Erythroblast (primary cell): ENCODE measurements at regions not wholly inside any gene's neighbourhood (a gene's known extent, or its start where the extent isn't known, plus 50 kb on each side); places are given as distances from the start of the nearest gene placed in this dataset.
"Not testable (repeated sequence)": the region's sequence is repeated elsewhere in the genome, so short reads cannot be mapped to it uniquely, and the experiment has no call there.

Experiments
- DNase-seq, 2 experiments: peaks; one replicate each; lab custom pipeline; 2025; lab: John Stamatoyannopoulos, UW
- GATA1 ChIP-seq: IDR thresholded peaks from 2 replicates; pipeline ENCODE4 v1.6.1; 2011; ENCODE audit warnings: low read depth, mild to moderate bottlenecking, control low read depth, low read length, moderate library complexity
- POLR2A ChIP-seq: IDR thresholded peaks from 2 replicates; pipeline ENCODE4 v1.6.1; 2011; ENCODE audit warnings: mild to moderate bottlenecking, low read length

DNA sequence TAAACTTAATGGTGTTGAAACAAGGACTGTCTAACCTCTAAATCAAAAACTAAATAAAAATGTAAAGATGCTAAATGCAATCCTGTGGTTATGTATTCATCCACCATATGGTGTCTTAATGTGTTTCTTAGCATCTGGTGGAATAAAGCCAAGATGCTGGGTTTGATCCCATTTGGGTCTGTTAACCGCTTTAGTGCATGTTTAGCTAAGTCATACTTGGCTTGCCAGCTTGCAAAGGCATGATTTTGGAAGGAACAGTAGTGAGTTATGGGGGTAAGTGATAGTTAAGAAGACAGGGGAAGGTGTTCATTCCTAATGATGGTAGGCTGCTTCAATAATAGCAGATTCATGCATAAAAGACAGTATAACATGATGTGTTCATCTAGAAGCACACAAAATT is 139.0 kb upstream of the SLC27A6 start:
- no peak for TF ChIP-seq POLR2A
- TF ChIP-seq GATA1, result no peak
- no peak for DNase-seq

DNA sequence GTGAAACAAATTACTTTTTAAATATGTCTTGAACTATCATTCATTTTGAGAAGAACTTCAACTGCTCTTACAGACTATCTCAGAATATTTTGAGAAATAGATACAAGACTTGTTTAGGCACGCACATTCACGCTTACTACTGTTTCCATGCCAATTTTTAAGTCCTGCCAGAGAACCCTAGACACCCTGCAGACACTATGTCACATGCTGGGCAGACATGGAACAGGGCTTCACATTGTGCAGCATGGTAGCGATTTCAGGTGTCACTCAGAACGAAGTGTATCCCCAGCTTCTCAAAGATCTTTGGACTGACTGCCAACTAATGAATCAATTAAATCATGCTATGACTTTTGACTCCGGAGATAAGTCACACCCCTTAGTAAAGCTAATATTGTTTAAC is 128.7 kb upstream of the SLC27A6 start:
- TF ChIP-seq GATA1 (no peak), POLR2A (no peak)

DNA sequence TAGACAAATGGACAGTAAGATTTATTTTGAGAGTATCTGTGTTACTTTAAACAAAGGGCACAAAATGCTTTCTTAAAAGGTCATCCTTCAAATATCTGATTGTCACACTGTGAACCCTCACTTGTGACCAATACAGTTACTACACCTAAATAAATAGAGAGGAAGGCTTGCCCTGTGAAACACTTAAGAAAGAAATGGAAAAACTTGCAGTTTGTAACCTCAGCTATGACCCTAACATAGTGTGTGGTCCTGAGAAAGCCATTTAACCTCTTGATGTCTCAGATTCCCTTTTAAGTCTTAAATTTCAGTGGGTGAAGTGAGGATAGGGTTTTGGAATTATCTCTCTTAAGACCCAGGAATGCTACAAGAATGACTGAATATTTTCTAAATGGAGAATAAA is 126.7 kb upstream of the SLC27A6 start:
- DNase-seq, result no peak

More for the DNA sequence above, 128.7 kb upstream of the SLC27A6 start:
- DNase-seq, result no peak

DNA sequence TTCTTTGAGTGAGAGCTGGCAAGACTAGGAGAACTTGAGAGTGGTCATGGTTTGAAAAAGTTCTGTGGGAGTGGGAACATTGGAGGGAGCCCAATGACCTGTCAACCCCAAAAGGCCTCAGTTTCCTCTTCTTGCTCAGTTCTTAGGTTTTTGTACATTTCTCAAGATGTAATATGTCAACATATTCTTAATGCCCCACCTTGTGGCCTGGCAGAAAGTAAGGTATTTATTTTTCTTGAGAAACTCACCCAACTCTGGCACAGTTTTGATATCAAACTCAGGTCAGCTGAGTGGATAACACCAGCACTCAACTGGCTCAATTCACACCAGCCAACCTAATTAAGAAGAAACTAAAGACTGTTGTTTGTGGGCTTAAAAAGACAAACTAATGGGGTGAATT is 123.0 kb upstream of the SLC27A6 start:
- DNase-seq, result no peak
- TF ChIP-seq POLR2A (no peak), GATA1 (no peak)

More for the DNA sequence above, 126.7 kb upstream of the SLC27A6 start:
- no peak for TF ChIP-seq GATA1
- no peak for TF ChIP-seq POLR2A

DNA sequence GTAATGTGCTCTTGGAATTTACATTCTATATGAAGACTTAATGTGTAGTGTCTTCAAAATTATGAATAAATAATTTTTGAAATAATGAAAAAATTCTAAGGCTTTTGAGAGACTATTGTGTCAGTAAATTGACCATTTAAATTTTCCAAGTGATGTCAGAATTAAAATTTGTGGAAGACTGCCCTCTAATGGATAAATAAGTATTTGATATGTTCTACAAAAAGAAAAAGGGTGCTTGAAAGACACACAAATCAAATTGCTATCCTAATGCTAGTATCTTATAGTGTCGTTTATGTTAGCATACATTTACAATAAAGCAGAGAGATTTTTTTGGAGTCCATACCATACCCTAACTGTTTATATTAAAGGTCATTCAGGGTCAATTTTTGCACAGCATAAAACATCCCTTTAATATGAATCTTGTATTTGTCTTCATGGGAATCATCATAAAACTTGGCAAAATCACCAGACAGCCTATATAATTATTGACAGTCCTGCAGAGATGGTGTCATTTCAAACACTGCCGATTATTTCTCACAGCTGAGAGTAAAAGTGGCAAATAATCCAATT is 120.8 kb upstream of the SLC27A6 start:
- DNase-seq, result peak in 1 of 2 experiments; percentile 7

DNA sequence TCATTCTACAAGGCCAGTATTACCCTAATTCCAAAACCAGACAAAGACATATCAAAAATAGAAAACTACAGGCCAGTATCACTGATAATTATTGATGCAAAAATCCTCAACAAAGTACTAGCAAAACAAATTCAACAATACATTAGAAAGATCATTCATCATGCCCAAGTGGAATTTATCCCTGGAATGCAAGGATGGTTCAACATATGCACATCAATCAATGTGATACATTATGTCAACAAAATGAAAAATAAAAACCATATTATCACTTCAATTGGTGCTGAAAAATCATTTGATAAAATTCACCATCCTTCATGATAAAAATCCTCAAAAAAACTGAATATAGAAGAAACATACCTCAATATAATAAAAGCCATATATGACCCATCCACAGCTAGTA is 115.2 kb upstream of the SLC27A6 start:
- TF ChIP-seq POLR2A (no peak), GATA1 (no peak)
- DNase-seq, result no peak

More for the DNA sequence above, 120.8 kb upstream of the SLC27A6 start:
- TF ChIP-seq GATA1, result no peak
- no peak for TF ChIP-seq POLR2A

DNA sequence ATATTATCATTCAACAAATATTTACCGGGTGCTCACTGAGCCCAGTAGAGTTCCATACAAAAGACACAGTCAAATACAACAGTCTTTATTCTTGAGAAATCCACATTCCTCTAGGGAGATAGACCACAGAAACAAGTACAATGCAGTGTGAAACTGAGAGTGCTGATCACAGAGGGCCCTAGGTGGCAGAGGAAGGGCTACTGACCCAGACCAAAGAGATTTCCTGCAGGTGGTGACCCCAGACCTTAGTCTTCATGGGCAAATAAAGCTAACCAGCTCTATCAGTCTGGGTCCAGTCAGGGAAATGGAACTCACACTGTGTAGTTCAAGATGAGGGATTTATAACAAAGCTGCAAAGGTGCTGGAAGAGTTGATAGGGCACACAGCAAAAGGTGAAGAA is 110.4 kb upstream of the SLC27A6 start:
- no peak for TF ChIP-seq POLR2A
- TF ChIP-seq GATA1, result no peak
- DNase-seq, result no peak

DNA sequence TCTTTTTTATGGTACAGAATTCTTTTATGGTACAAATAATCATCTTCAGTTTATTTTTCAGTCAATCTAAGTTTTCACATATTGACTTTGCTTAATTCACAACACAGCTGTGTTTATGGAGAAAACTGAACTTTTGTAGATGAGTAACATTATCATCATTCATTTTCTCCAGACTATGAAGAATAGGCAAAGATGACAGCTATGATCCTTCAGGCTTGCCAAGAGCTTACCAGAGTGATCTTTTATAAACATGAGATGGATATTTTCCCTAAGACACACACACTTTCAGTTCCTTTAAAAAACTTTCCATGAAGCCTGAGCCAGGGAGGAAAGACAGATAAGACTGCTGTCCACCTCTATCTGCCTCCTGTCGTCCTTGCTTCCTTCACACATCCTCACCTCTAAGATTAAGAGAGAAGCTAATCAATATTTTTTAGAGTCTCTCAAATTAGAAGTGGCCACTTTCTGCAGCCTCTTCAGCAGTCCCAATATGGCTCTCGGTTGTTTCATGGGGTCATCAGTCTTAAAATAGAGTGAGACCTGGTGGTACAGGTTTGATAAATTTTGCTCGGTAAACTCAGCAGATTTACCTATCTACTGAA is 108.1 kb upstream of the SLC27A6 start:
- DNase-seq, result no peak
- no peak for TF ChIP-seq POLR2A
- no peak for TF ChIP-seq GATA1

DNA sequence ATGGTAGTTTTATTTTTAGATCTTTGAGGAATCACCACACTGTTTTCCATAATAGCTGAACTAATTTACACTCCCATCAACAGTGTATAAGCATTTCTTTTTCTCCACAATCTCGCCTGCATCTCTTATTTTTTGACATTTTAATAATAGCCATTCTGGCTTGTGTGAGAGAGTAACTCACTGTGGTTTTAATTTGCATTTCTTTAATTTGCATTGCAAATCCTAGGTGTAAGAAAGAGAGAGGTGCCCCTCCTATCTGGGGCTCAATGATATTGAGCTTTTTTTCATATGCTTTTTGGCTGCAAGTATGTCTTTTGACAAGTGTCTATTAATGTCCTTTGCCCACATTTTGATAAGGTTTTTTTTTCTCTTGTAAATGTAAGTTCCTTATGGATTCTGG is 106.3 kb upstream of the SLC27A6 start:
- TF ChIP-seq GATA1, result no peak
- no peak for TF ChIP-seq POLR2A
- DNase-seq, result no peak

DNA sequence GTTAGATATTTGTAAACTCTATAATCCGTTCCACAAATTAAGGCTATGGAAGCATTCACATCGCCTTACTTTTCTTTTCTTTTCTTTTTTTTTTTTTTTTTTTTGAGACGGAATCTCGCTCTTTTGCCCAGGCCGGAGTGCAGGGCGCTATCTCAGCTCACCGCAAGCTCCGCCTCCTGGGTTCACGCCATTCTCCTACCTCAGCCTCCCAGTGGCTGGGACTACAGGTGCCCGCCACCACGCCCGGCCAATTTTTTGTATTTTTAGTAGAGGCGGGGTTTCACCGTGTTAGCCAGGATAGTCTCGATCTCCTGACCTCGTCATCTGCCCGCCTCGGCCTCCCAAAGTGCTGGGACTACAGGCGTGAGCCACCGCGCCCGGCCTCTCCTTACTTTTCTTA is 104.1 kb upstream of the SLC27A6 start:
- DNase-seq, result not testable (repeated sequence)

DNA sequence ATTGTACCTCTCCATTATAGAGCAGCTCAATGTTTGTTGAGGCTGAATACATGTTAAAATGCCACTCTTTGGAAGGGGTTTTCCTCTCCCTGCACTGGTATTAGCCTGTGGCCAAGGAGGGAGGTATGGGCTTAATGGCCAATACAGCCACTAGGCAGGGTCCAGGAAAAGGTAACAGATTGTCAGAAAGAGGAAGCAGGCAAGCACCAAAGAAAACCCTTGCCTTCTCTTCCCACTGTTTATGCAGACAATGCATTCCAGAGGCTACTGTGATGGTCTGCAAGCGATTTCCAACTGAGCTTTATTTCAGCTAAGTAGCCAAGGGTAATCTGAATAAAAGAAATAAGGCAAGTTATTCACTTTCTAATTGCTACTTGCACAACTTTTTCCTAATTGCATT is 95.3 kb upstream of the SLC27A6 start:
- TF ChIP-seq POLR2A, result no peak
- no peak for TF ChIP-seq GATA1
- DNase-seq, result no peak

DNA sequence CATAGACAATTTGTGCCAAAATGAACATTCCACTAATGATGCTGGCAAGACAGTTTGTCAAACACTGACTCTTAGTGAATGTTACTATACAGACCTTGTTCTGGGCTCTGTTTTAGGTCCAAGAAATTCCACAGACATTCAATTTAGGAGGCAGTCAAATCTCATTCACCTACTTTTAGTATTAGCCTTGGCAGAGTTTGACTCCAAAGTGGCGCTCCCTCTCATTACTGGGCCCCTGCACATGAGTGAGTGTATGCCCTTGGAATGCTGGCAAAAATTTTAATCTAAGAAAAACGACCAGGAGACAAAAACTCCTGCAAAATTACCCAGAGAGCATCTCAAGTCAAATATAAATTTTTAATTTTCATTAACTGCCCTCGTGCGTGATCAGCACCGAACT is 94.9 kb upstream of the SLC27A6 start:
- no peak for TF ChIP-seq POLR2A
- no peak for TF ChIP-seq GATA1
- no peak for DNase-seq

DNA sequence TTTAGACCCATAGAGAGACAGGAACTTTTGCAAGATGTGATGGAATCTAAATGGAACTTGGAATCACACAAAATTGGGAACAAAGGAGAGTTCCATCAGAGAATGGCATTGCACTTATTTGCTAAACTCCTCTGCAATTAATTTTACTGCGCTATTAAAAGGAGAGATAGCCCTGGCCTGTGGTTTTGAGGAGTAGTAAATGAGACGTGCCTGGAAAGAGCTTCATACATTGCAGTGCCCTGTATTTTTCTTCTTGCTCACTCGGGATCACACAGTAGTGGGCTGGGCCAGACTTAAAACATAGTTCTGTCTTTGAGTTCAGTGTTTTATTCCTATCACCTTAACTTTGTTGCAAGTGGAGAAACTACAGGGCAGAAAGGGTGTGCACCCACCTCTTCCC is 94.4 kb upstream of the SLC27A6 start:
- no peak for TF ChIP-seq GATA1
- no peak for TF ChIP-seq POLR2A
- no peak for DNase-seq

DNA sequence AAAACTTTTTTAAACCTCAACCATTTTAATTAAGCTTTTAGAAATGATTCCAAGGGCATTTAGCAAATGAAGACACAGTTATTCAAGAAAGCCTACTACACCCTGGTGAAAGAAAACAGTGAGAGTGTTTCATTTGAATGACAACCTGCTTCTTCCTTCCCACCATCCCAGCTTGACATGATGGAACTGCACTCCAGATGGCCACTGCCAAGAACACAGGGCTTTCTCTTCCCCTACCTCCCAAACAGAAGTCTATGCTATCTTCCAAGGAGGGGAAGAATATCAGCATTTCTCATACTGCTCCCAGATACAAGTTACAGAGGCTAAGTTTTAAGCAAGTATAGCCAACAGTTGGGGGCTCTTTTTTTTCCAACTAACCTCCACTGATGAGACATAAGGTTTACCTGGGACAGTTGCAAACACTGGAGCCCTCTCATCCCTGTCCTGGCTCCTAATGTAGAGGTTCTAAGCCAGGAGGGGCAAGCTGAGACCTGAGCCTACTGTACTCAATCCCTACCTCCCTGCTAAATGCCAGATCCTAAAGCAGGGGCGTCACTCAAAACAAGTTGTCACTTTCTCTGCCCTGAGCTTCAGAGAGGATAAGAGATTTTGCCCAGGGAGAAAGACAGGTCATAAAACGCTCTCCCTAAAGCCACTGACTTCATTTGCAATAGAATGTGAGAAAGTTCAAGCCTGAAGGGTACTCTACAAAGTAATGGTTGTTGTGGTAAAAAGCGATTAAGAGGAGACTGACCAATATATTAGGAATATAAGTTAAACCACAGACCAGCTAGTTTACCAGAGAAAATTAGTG is 88.5 kb upstream of the SLC27A6 start:
- DNase-seq, result no peak
- TF ChIP-seq POLR2A, result no peak
- no peak for TF ChIP-seq GATA1

DNA sequence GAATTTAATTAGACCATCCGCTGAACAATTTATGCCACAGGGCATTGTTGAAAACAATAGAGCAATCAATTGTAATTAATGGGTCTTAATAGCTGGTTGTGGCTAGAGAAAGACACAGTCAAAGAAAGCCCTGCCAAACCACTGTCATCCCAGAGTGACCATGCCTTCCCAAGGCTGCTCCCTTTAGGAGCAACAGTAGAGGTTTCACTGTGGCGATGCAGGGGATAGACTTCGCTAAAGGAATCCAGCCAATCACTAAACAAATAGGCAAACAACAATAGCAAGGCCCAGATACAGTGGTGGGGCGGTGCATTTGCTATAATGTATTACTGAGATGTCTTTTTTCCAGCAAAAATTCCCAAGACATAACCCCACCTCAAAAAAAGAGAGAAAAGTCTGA is 87.8 kb upstream of the SLC27A6 start:
- no peak for DNase-seq
- TF ChIP-seq GATA1, result no peak
- TF ChIP-seq POLR2A, result no peak
